ENCODE measurements at regions not wholly inside any gene's neighbourhood (a gene's known extent, or its start where the extent isn't known, plus 50 kb on each side); places are given as distances from the start of the nearest gene placed in this dataset.

- Histone ChIP-seq H3K27ac (no peak overlapping the region), H3K4me3 (no peak overlapping the region)
- WGBS = 48% methylated on average over 3 of the region's 3 CpGs
Measured at GRCh38 chr2:186909095-186909494, 60.1 kb upstream of the ZSWIM2 start.

GRCh38 chr2:186907897-186908296, 58.9 kb upstream of the ZSWIM2 start:
- TF ChIP-seq POLR2A (IDR thresholded peaks at IDR 0.05) (no peak), EP300 (IDR thresholded peaks at IDR 0.05) (no peak), CTCF (IDR thresholded peaks at IDR 0.05) (no peak), POLR2AphosphoS5 (IDR thresholded peaks at IDR 0.05) (no peak)
- DNase-seq (ENCODE audit: low spot score in 2 of 2) = no peak
- Histone ChIP-seq H3K9me3 (no peaks in the 10 kb centered on the region), H3K36me3 (no peaks in the 10 kb centered on the region), H3K27me3 (no peaks in the 10 kb centered on the region), H3K27ac (no peak overlapping the region), H3K4me3 (no peak overlapping the region), H3K4me1 (no peaks in the 10 kb centered on the region)
- 23% methylated on average over 1 of the region's 1 CpG for WGBS

More at GRCh38 chr2:186909095-186909494, 60.1 kb upstream of the ZSWIM2 start:
- TF ChIP-seq CTCF (IDR thresholded peaks at IDR 0.05) (no peak), POLR2AphosphoS5 (IDR thresholded peaks at IDR 0.05) (no peak), POLR2A (IDR thresholded peaks at IDR 0.05) (no peak), EP300 (IDR thresholded peaks at IDR 0.05) (no peak)
- no peak for DNase-seq (ENCODE audit: low spot score in 2 of 2)
- Histone ChIP-seq H3K9me3 (no peaks in the 10 kb centered on the region), H3K4me1 (no peaks in the 10 kb centered on the region), H3K27me3 (no peaks in the 10 kb centered on the region), H3K36me3 (no peaks in the 10 kb centered on the region)

GRCh38 chr2:186903216-186903615, 54.2 kb upstream of the ZSWIM2 start:
- H3K27ac ChIP-seq = no peak overlapping the region
- no peaks in the 10 kb centered on the region for H3K4me1 ChIP-seq
- no peaks in the 10 kb centered on the region for H3K27me3 ChIP-seq
- WGBS = 81% methylated on average over 2 of the region's 2 CpGs
- TF ChIP-seq POLR2AphosphoS5 (IDR thresholded peaks at IDR 0.05) (no peak), POLR2A (IDR thresholded peaks at IDR 0.05) (no peak), EP300 (IDR thresholded peaks at IDR 0.05) (no peak), CTCF (IDR thresholded peaks at IDR 0.05) (no peak)
- H3K4me3 ChIP-seq = no peak overlapping the region
- H3K9me3 ChIP-seq = no peaks in the 10 kb centered on the region
- no peak for DNase-seq (ENCODE audit: low spot score in 2 of 2)
- no peaks in the 10 kb centered on the region for H3K36me3 ChIP-seq

Measured in suprapubic skin (tissue), 4 donors.